PC-9 (cell line): ENCODE measurements at regions not wholly inside any gene's neighbourhood (a gene's known extent, or its start where the extent isn't known, plus 50 kb on each side); places are given as distances from the start of the nearest gene placed in this dataset.
"Not testable (repeated sequence)": the region's sequence is repeated elsewhere in the genome, so short reads cannot be mapped to it uniquely, and the experiment has no call there.

Source experiments
- BruUV-seq: library from RNA; stranded (reverse); fragments of 400-500 nt; replicated peaks from 2 replicates; lab custom pipeline; 2021; lab: Mats Ljungman, UMichigan
- CTCF ChIA-PET: fragments of 300-600 bp; sonication (Branson Sonifier 250); formaldehyde crosslinking; loops from one replicate; lab custom pipeline; 2022; ENCODE audit warnings: antibody characterized with exemption; lab: Charles Lee
- POLR2A ChIA-PET: fragments of 300-600 bp; sonication (Branson Sonifier 250); formaldehyde crosslinking; loops from one replicate; lab custom pipeline; 2022; ENCODE audit warnings: antibody characterized with exemption; ENCODE audit not compliant: unreplicated experiment; lab: Charles Lee
- DNase-seq, 2 experiments: peaks; one replicate each; pipeline versions ENCODE4 v3.0.0 to v3.0.0-alpha.2; 2015 to 2022; ENCODE audit warnings: mixed read lengths in 1 of 2
- H2AFZ ChIP-seq: fragments of 200-600 bp; sonication (generic); 2 replicates; pipeline ENCODE4 v1.8.1; 2017; ENCODE audit warnings: antibody characterized with exemption
- H3F3A ChIP-seq: fragments of 200-600 bp; sonication (generic); 2 replicates; pipeline ENCODE4 v1.8.1; 2017; ENCODE audit warnings: antibody characterized with exemption, mild to moderate bottlenecking, low read depth; ENCODE audit not compliant: insufficient read depth
- H3K27ac ChIP-seq: fragments of 200-600 bp; sonication (generic); 2 replicates; pipeline ENCODE4 v1.6.1; 2016; ENCODE audit warnings: mixed run types
- H3K27me3 ChIP-seq: fragments of 200-600 bp; sonication (generic); 2 replicates; pipeline ENCODE4 v1.6.1; 2016; ENCODE audit warnings: low read depth, mixed run types; ENCODE audit not compliant: insufficient read depth
- H3K36me3 ChIP-seq: fragments of 200-600 bp; sonication (generic); 2 replicates; pipeline ENCODE4 v1.6.1; 2016; ENCODE audit warnings: low read depth, mixed run types
- H3K4me1 ChIP-seq: fragments of 200-600 bp; sonication (generic); replicated peaks from 2 replicates; pipeline ENCODE4 v1.6.1; 2016; ENCODE audit warnings: mixed run types; ENCODE audit not compliant: insufficient read depth
- H3K4me2 ChIP-seq: fragments of 200-600 bp; sonication (generic); 2 replicates; pipeline ENCODE4 v1.6.1; 2017; ENCODE audit warnings: mixed run types
- H3K4me3 ChIP-seq: fragments of 200-600 bp; sonication (generic); 2 replicates; pipeline ENCODE4 v1.6.1; 2016; ENCODE audit warnings: mixed run types
- H3K79me2 ChIP-seq: fragments of 200-600 bp; sonication (generic); 2 replicates; pipeline ENCODE4 v1.6.1; 2017; ENCODE audit warnings: low read depth, mixed run types
- H3K9me2 ChIP-seq: fragments of 200-600 bp; sonication (generic); 2 replicates; pipeline ENCODE4 v1.8.1; 2017; ENCODE audit warnings: mild to moderate bottlenecking; ENCODE audit not compliant: insufficient read depth
- H3K9me3 ChIP-seq: fragments of 200-600 bp; sonication (generic); 2 replicates; pipeline ENCODE4 v1.8.1; 2016; ENCODE audit warnings: low read depth; ENCODE audit not compliant: insufficient read depth
- H4K20me1 ChIP-seq: fragments of 200-600 bp; sonication (generic); 2 replicates; pipeline ENCODE4 v1.8.1; 2017; ENCODE audit not compliant: insufficient read depth
- EZH2 ChIP-seq: fragments of 200-600 bp; sonication (generic); IDR thresholded peaks from 2 replicates; pipeline ENCODE4 v1.8.0; 2017; ENCODE audit warnings: antibody characterized with exemption, low read depth
- intact Hi-C: fragments of 100-400 bp; cut with micrococcal nuclease; formaldehyde crosslinking; loops from one replicate; pipeline ENCODE4 v1.10.0; 2022; ENCODE audit not compliant: unreplicated experiment
- TF ChIP-seq, protein P1 (sequence below): fragments of 200-600 bp; sonication (generic); conservative IDR thresholded peaks from 2 replicates; pipeline ENCODE4 v1.6.1; 2017; ENCODE audit warnings: mixed run types, antibody characterized with exemption, mild to moderate bottlenecking, moderate library complexity

GRCh38 chr9:106104887-106105286 is 410.5 kb downstream of the TMEM38B start:
- H3K9me3 ChIP-seq = no peaks in the 10 kb centered on the region; the same call in 1 of the 2 replicates
- intact Hi-C loops = no loop called here
- H3K27me3 ChIP-seq = no peaks in the 10 kb centered on the region
- H4K20me1 ChIP-seq = no peaks in the 10 kb centered on the region
- no peaks in the 10 kb centered on the region for H3K36me3 ChIP-seq
- ChIA-PET POLR2A (no interaction called here), CTCF (no interaction called here)
- H3K27ac ChIP-seq = no peak overlapping the region
- H3F3A ChIP-seq = no peaks in the 10 kb centered on the region
- TF ChIP-seq EZH2 = no peak
- TF ChIP-seq, protein P1, sequence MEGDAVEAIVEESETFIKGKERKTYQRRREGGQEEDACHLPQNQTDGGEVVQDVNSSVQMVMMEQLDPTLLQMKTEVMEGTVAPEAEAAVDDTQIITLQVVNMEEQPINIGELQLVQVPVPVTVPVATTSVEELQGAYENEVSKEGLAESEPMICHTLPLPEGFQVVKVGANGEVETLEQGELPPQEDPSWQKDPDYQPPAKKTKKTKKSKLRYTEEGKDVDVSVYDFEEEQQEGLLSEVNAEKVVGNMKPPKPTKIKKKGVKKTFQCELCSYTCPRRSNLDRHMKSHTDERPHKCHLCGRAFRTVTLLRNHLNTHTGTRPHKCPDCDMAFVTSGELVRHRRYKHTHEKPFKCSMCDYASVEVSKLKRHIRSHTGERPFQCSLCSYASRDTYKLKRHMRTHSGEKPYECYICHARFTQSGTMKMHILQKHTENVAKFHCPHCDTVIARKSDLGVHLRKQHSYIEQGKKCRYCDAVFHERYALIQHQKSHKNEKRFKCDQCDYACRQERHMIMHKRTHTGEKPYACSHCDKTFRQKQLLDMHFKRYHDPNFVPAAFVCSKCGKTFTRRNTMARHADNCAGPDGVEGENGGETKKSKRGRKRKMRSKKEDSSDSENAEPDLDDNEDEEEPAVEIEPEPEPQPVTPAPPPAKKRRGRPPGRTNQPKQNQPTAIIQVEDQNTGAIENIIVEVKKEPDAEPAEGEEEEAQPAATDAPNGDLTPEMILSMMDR = no peak
- H3K4me3 ChIP-seq = no peak overlapping the region
- no peaks in the 10 kb centered on the region for H3K79me2 ChIP-seq
- BruUV-seq = no TSS peak
- H3K4me2 ChIP-seq = no peak overlapping the region
- H3K4me1 ChIP-seq = no peaks in the 10 kb centered on the region
- H2AFZ ChIP-seq = no peak overlapping the region
- no peaks in the 10 kb centered on the region for H3K9me2 ChIP-seq
- DNase-seq = no peak

GRCh38 chr9:106106396-106106795 is 412.1 kb downstream of the TMEM38B start:
- H2AFZ ChIP-seq = peak overlapping the region; percentile 39; the same call in 1 of the 2 replicates
- no peaks in the 10 kb centered on the region for H3K36me3 ChIP-seq
- H3K27ac ChIP-seq = no peak overlapping the region
- H4K20me1 ChIP-seq = no peaks in the 10 kb centered on the region
- H3K79me2 ChIP-seq = no peaks in the 10 kb centered on the region
- H3K27me3 ChIP-seq = no peaks in the 10 kb centered on the region
- no peaks in the 10 kb centered on the region for H3F3A ChIP-seq
- H3K9me2 ChIP-seq = no peaks in the 10 kb centered on the region
- TF ChIP-seq, protein P1 = no peak
- TF ChIP-seq EZH2 = no peak
- H3K9me3 ChIP-seq = no peaks in the 10 kb centered on the region; the same call in 1 of the 2 replicates
- no peak overlapping the region for H3K4me3 ChIP-seq
- BruUV-seq = no TSS peak
- DNase-seq = no peak
- intact Hi-C loops = no loop called here
- ChIA-PET CTCF (interaction anchor here (0.6 kb wide), 1 partner anchor 31 kb away, joined by 3 read pairs; no protein-coding TSS in a partner anchor), POLR2A (no interaction called here)
- no peak overlapping the region for H3K4me2 ChIP-seq
- H3K4me1 ChIP-seq = no peaks in the 10 kb centered on the region

- no peaks in the 10 kb centered on the region; the same call in 1 of the 2 replicates for H3K9me3 ChIP-seq
- no peaks in the 10 kb centered on the region for H3F3A ChIP-seq
- no TSS peak for BruUV-seq
- no peaks in the 10 kb centered on the region for H3K36me3 ChIP-seq
- H3K4me1 ChIP-seq = no peaks in the 10 kb centered on the region
- H3K27ac ChIP-seq = no peak overlapping the region
- H4K20me1 ChIP-seq = no peaks in the 10 kb centered on the region
- intact Hi-C loops = no loop called here
- no peak overlapping the region for H3K4me3 ChIP-seq
- no peak overlapping the region for H3K4me2 ChIP-seq
- H2AFZ ChIP-seq = no peak overlapping the region
- ChIA-PET POLR2A (interaction anchor here (0.6 kb wide), 1 partner anchor 498 kb away, joined by 6 read pairs; no protein-coding TSS in a partner anchor), CTCF (no interaction called here)
- no peaks in the 10 kb centered on the region for H3K79me2 ChIP-seq
- H3K9me2 ChIP-seq = no peaks in the 10 kb centered on the region
- H3K27me3 ChIP-seq = no peaks in the 10 kb centered on the region
- no peak for DNase-seq
- TF ChIP-seq, protein P1 = no peak
- TF ChIP-seq EZH2 = no peak
Observed at GRCh38 chr9:106107716-106108115, 413.4 kb downstream of the TMEM38B start.

DNA sequence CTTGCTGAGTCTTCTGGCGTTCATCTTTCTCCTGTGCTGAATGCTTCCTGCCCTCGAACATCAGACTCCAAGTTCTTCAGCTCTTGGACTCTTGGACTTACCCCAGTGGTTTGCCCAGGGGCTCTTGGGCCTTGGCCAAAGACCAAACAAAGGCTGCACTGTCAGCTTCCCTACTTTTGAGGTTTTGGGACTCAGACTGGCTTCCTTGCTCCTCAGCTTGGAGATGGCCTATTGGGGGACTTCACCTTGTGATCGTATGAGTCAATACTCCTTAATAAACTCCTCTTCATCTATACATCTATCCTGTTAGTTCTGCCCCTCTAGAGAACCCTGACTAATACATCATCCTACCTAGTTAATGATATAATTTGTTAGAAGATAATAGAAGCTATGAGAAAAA is 415.4 kb downstream of the TMEM38B start:
- BruUV-seq, CTCF ChIA-PET, H3K27me3 ChIP-seq, H3K79me2 ChIP-seq, H4K20me1 ChIP-seq, H3K36me3 ChIP-seq, H3F3A ChIP-seq, H3K4me2 ChIP-seq, H3K9me3 ChIP-seq, H3K27ac ChIP-seq, H3K9me2 ChIP-seq, H2AFZ ChIP-seq, H3K4me3 ChIP-seq, DNase-seq, H3K4me1 ChIP-seq, intact Hi-C loops: not testable (repeated sequence)
- POLR2A ChIA-PET = interaction anchor here (0.6 kb wide), 1 partner anchor 1246 kb away, joined by 8 read pairs; no protein-coding TSS in a partner anchor
